ENCODE measurements at regions not wholly inside any gene's neighbourhood (a gene's known extent, or its start where the extent isn't known, plus 50 kb on each side); places are given as distances from the start of the nearest gene placed in this dataset.
"Not testable (repeated sequence)": the region's sequence is repeated elsewhere in the genome, so short reads cannot be mapped to it uniquely, and the experiment has no call there.

GRCh38 chr1:213702703-213703102 lies 285.1 kb upstream of the PROX1 start:
- intact Hi-C loops (cut with micrococcal nuclease) = no loop called here
- no peak for DNase-seq
- Mint-ChIP-seq H3K36me3 (no peaks in the 10 kb centered on the region), H3K27me3 (ENCODE audit: low read depth in 3 of 3) (peaks cover 0 to 1% (median 0%) of the 10 kb centered on the region in 3 donors), H3K4me1 (no peaks in the 10 kb centered on the region), H3K4me3 (no peak overlapping the region), H3K27ac (peak overlapping the region in 1 of 7 donors; percentile 26), H3K9me3 (peaks cover 2 to 21% (median 8%) of the 10 kb centered on the region in 7 donors)
- no peak for TF ChIP-seq CTCF (IDR thresholded peaks at IDR 0.05)
- no peaks in the 10 kb centered on the region for H3K27me3 ChIP-seq (ENCODE audit: control insufficient read depth in 2 of 2, insufficient read depth in 2 of 2, low read length in 2 of 2)
- no peaks in the 10 kb centered on the region for H3K36me3 ChIP-seq (replicated peaks in 1 of 2; ENCODE audit: control insufficient read depth in 1 of 2, insufficient read depth in 2 of 2, low read length in 2 of 2)
- no peaks in the 10 kb centered on the region for H4K20me1 ChIP-seq (ENCODE audit: insufficient read depth, low read length)
- H3K27ac ChIP-seq (ENCODE audit: low read depth in 1 of 2, low read length in 2 of 2) = no peak overlapping the region
- no peak overlapping the region for H3K9ac ChIP-seq (ENCODE audit: insufficient read depth, low read length, poor library complexity, severe bottlenecking)
- H3K4me1 ChIP-seq (ENCODE audit: control insufficient read depth in 1 of 2, insufficient read depth in 2 of 2, low read length in 2 of 2) = no peaks in the 10 kb centered on the region
- no peak overlapping the region for H3K4me2 ChIP-seq (replicated peaks; ENCODE audit: extremely low read depth, low read length, poor library complexity, severe bottlenecking)
- H3K79me2 ChIP-seq (ENCODE audit: insufficient read depth, low read length) = no peaks in the 10 kb centered on the region
- H3K4me3 ChIP-seq (replicated peaks in 1 of 3; ENCODE audit: low read depth in 2 of 3, low read length in 3 of 3) = no peak overlapping the region
- no peak overlapping the region for H2AFZ ChIP-seq (ENCODE audit: insufficient read depth, low read depth, low read length, poor library complexity, severe bottlenecking)
- H3K9me3 ChIP-seq (replicated peaks in 1 of 2; ENCODE audit: control insufficient read depth in 1 of 2, insufficient read depth in 1 of 2, low read length in 2 of 2) = peaks cover 8 to 12% of the 10 kb centered on the region in 2 donors

- Mint-ChIP-seq H3K27ac (no peak overlapping the region), H3K4me1 (no peaks in the 10 kb centered on the region), H3K36me3 (no peaks in the 10 kb centered on the region), H3K9me3 (peaks cover 4 to 24% (median 8%) of the 10 kb centered on the region in 7 donors), H3K27me3 (ENCODE audit: low read depth in 3 of 3) (peaks cover 0 to 1% (median 0%) of the 10 kb centered on the region in 3 donors), H3K4me3 (no peak overlapping the region)
- intact Hi-C loops (cut with micrococcal nuclease) = no loop called here
- Histone ChIP-seq H3K4me2 (replicated peaks; ENCODE audit: extremely low read depth, low read length, poor library complexity, severe bottlenecking) (no peak overlapping the region), H3K4me1 (ENCODE audit: control insufficient read depth in 1 of 2, insufficient read depth in 2 of 2, low read length in 2 of 2) (no peaks in the 10 kb centered on the region), H3K27ac (ENCODE audit: low read depth in 1 of 2, low read length in 2 of 2) (no peak overlapping the region), H3K79me2 (ENCODE audit: insufficient read depth, low read length) (no peaks in the 10 kb centered on the region), H3K36me3 (replicated peaks in 1 of 2; ENCODE audit: control insufficient read depth in 1 of 2, insufficient read depth in 2 of 2, low read length in 2 of 2) (no peaks in the 10 kb centered on the region), H3K4me3 (replicated peaks in 1 of 3; ENCODE audit: low read depth in 2 of 3, low read length in 3 of 3) (no peak overlapping the region), H3K9me3 (replicated peaks in 1 of 2; ENCODE audit: control insufficient read depth in 1 of 2, insufficient read depth in 1 of 2, low read length in 2 of 2) (peaks cover 8 to 12% of the 10 kb centered on the region in 2 donors), H3K9ac (ENCODE audit: insufficient read depth, low read length, poor library complexity, severe bottlenecking) (no peak overlapping the region), H3K27me3 (ENCODE audit: control insufficient read depth in 2 of 2, insufficient read depth in 2 of 2, low read length in 2 of 2) (no peaks in the 10 kb centered on the region), H2AFZ (ENCODE audit: insufficient read depth, low read depth, low read length, poor library complexity, severe bottlenecking) (no peak overlapping the region), H4K20me1 (ENCODE audit: insufficient read depth, low read length) (no peaks in the 10 kb centered on the region)
- no peak for DNase-seq
- no peak for TF ChIP-seq CTCF (IDR thresholded peaks at IDR 0.05)
- WGBS (ENCODE audit: insufficient coverage) = 91% methylated on average over 3 of the region's 3 CpGs
Observed at GRCh38 chr1:213704941-213705340, 282.8 kb upstream of the PROX1 start.

GRCh38 chr1:213711833-213712490 lies 275.8 kb upstream of the PROX1 start:
- WGBS (ENCODE audit: insufficient coverage) = 92% methylated on average over 2 of the region's 7 CpGs
- H3K36me3 Mint-ChIP-seq; H3K4me1 ChIP-seq (ENCODE audit: control insufficient read depth in 1 of 2, insufficient read depth in 2 of 2, low read length in 2 of 2); H3K27me3 ChIP-seq (ENCODE audit: control insufficient read depth in 2 of 2, insufficient read depth in 2 of 2, low read length in 2 of 2); H3K79me2 ChIP-seq (ENCODE audit: insufficient read depth, low read length); intact Hi-C loops (cut with micrococcal nuclease); H3K9ac ChIP-seq (ENCODE audit: insufficient read depth, low read length, poor library complexity, severe bottlenecking); H3K4me3 ChIP-seq (replicated peaks in 1 of 3; ENCODE audit: low read depth in 2 of 3, low read length in 3 of 3); DNase-seq; H3K4me2 ChIP-seq (replicated peaks; ENCODE audit: extremely low read depth, low read length, poor library complexity, severe bottlenecking); H3K27ac ChIP-seq (ENCODE audit: low read depth in 1 of 2, low read length in 2 of 2); H3K9me3 ChIP-seq (replicated peaks in 1 of 2; ENCODE audit: control insufficient read depth in 1 of 2, insufficient read depth in 1 of 2, low read length in 2 of 2); H3K27ac Mint-ChIP-seq; H3K36me3 ChIP-seq (replicated peaks in 1 of 2; ENCODE audit: control insufficient read depth in 1 of 2, insufficient read depth in 2 of 2, low read length in 2 of 2); H3K27me3 Mint-ChIP-seq (ENCODE audit: low read depth in 3 of 3); H4K20me1 ChIP-seq (ENCODE audit: insufficient read depth, low read length); H3K4me1 Mint-ChIP-seq; H3K4me3 Mint-ChIP-seq; H2AFZ ChIP-seq (ENCODE audit: insufficient read depth, low read depth, low read length, poor library complexity, severe bottlenecking): not testable (repeated sequence)
- peaks cover 4 to 16% (median 10%) of the 10 kb centered on the region in 7 donors for H3K9me3 Mint-ChIP-seq
